ENCODE measurements at regions not wholly inside any gene's neighbourhood (a gene's known extent, or its start where the extent isn't known, plus 50 kb on each side); places are given as distances from the start of the nearest gene placed in this dataset.

DNA sequence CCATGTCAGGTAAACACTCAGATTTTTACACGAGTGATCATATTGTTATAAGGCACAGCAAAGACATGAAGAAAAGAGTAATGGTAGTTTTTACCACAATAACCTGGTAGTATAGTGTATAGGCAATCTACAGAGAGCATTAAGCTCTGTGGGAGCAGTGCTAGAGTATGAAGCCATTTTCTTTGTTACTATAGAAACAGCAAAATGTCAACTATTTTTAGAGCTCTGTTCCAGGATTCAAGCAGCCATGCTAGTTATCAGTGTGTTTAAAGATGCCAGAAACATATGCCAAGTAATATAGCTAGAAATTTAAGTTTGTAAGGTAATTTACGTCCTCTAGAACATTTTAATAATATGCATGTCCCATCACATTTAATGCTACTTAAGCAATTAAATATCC lies 77.6 kb upstream of the RGS18 start:
- TF ChIP-seq, protein P1, sequence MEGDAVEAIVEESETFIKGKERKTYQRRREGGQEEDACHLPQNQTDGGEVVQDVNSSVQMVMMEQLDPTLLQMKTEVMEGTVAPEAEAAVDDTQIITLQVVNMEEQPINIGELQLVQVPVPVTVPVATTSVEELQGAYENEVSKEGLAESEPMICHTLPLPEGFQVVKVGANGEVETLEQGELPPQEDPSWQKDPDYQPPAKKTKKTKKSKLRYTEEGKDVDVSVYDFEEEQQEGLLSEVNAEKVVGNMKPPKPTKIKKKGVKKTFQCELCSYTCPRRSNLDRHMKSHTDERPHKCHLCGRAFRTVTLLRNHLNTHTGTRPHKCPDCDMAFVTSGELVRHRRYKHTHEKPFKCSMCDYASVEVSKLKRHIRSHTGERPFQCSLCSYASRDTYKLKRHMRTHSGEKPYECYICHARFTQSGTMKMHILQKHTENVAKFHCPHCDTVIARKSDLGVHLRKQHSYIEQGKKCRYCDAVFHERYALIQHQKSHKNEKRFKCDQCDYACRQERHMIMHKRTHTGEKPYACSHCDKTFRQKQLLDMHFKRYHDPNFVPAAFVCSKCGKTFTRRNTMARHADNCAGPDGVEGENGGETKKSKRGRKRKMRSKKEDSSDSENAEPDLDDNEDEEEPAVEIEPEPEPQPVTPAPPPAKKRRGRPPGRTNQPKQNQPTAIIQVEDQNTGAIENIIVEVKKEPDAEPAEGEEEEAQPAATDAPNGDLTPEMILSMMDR (IDR thresholded peaks at IDR 0.05; ENCODE audit: low read depth, low read length, missing control alignments) = no peak
- no peaks in the 10 kb centered on the region for H3K27me3 ChIP-seq (replicated peaks)
- no peaks in the 10 kb centered on the region for H3K36me3 ChIP-seq (replicated peaks)
- in situ Hi-C loops (cut with HindIII; ENCODE audit: low pct_ligation_motif_present, low sequenced_read_pairs) = no loop called here
- no peak overlapping the region for H3K4me3 ChIP-seq (ENCODE audit: low read depth, low read length)
- DNase-seq = no peak
- H3K27ac ChIP-seq = no peak overlapping the region

DNA sequence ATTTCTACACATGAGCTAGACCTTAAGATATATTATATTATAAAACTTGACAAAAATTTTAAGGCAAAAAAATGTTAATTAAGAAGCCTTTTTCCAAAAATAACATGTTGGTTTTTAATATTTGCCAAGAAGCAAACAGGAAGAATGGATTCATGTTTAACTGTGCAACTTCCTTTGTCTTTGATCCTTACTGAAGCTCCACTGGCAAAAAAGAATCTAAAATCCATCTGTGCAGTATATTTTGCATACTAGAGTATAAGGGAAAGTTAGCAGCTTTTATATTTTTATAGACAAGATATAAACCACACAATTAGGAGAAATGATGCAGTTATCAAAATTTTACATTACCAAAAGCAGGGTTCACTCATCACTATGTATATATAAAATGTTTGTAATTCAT lies 76.9 kb upstream of the RGS18 start:
- in situ Hi-C loops (cut with HindIII; ENCODE audit: low pct_ligation_motif_present, low sequenced_read_pairs) = no loop called here

DNA sequence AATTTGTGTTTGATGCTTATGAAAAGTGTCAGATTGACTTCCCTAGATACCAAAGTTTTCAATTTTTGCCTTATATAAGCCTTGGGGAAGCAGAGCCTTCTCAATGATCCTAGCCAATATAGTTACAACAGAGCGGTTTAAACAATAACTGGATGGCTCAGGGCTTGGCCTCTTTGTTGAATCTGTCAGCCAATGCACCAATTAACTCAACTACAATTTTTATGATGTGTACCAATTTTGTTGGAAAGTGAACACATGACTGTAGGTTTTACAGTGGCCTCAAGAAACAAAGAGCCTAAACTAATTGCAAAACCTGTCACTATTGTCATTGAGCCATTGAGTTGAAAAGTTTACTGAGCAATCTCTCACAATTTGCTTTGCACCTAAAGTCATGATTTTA lies 71.6 kb upstream of the RGS18 start:
- Histone ChIP-seq H3K4me3 (ENCODE audit: low read depth, low read length) (no peak overlapping the region), H3K27ac (no peak overlapping the region), H3K27me3 (replicated peaks) (no peaks in the 10 kb centered on the region), H3K36me3 (replicated peaks) (no peaks in the 10 kb centered on the region)
- TF ChIP-seq, protein P1 (IDR thresholded peaks at IDR 0.05; ENCODE audit: low read depth, low read length, missing control alignments) = no peak
- DNase-seq = no peak
- in situ Hi-C loops (cut with HindIII; ENCODE audit: low pct_ligation_motif_present, low sequenced_read_pairs) = no loop called here

More for the DNA sequence above, 76.9 kb upstream of the RGS18 start:
- no peak overlapping the region for H3K4me3 ChIP-seq (ENCODE audit: low read depth, low read length)
- H3K27me3 ChIP-seq (replicated peaks) = no peaks in the 10 kb centered on the region
- no peak for DNase-seq
- no peaks in the 10 kb centered on the region for H3K36me3 ChIP-seq (replicated peaks)
- H3K27ac ChIP-seq = no peak overlapping the region
- TF ChIP-seq, protein P1 (IDR thresholded peaks at IDR 0.05; ENCODE audit: low read depth, low read length, missing control alignments) = no peak

DNA sequence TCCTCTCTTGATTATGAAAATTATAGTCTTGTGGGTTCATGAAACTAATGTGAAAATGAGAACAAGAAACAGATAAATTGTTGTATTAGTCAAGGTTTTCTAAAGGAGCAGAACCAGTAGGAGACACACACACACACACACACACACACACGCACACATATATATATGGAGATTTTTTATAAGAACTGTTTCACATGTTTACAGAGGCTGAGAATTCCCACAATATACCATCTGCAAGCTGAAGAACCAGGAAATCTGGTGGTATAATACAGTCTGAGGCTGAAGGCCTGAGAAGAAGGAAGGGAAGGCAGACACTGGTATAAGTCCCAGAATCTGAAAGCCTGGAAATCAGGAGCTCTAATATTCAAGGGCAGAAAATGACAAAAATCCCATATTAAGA lies 70.9 kb upstream of the RGS18 start:
- TF ChIP-seq, protein P1 (IDR thresholded peaks at IDR 0.05; ENCODE audit: low read depth, low read length, missing control alignments) = no peak
- H3K36me3 ChIP-seq (replicated peaks) = no peaks in the 10 kb centered on the region
- no peak overlapping the region for H3K4me3 ChIP-seq (ENCODE audit: low read depth, low read length)
- in situ Hi-C loops (cut with HindIII; ENCODE audit: low pct_ligation_motif_present, low sequenced_read_pairs) = no loop called here
- DNase-seq = no peak
- H3K27me3 ChIP-seq (replicated peaks) = no peaks in the 10 kb centered on the region
- no peak overlapping the region for H3K27ac ChIP-seq

DNA sequence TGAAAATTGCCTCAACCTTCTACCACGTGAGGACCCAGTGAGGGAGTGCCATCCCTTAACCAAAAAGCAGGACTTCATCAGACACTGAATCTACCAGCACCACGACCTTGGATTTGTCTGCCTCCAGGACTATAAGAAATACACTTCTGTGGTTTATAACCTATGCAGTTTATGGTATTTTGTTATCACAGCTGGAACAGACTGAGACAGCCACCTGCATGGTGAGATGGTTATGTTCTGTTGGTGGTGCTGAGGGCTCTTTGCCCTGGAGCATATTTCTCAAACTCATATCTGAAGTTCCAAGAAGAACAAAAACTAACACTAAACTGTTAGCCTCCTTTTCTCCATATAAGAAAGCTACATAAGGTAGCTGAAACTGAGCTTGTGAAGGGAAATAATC lies 69.8 kb upstream of the RGS18 start:
- H3K27me3 ChIP-seq (replicated peaks) = no peaks in the 10 kb centered on the region
- no peak overlapping the region for H3K4me3 ChIP-seq (ENCODE audit: low read depth, low read length)
- no peaks in the 10 kb centered on the region for H3K36me3 ChIP-seq (replicated peaks)
- in situ Hi-C loops (cut with HindIII; ENCODE audit: low pct_ligation_motif_present, low sequenced_read_pairs) = no loop called here
- TF ChIP-seq, protein P1 (IDR thresholded peaks at IDR 0.05; ENCODE audit: low read depth, low read length, missing control alignments) = no peak
- DNase-seq = no peak
- H3K27ac ChIP-seq = no peak overlapping the region

DNA sequence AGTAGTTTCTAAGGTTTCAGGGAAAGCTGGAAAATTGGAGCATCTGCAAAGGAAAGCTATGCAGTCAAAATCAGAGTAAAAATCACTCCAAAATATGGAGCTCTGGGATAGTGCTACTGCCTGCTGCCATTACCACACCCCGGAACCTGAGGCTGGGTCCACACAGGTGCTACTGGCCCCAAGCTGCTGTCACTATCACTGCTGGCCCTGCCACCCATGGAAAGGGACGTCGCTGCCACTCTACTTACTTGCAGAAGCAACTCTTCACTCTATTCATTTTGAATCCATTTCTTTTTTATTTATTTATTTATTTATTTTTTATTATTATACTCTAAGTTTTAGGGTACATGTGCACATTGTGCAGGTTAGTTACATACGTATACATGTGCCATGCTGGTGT lies 60.3 kb upstream of the RGS18 start:
- H3K4me3 ChIP-seq (ENCODE audit: low read depth, low read length) = no peak overlapping the region
- H3K27ac ChIP-seq = no peak overlapping the region
- TF ChIP-seq, protein P1 (IDR thresholded peaks at IDR 0.05; ENCODE audit: low read depth, low read length, missing control alignments) = no peak
- no peak for DNase-seq
- in situ Hi-C loops (cut with HindIII; ENCODE audit: low pct_ligation_motif_present, low sequenced_read_pairs) = no loop called here
- no peaks in the 10 kb centered on the region for H3K27me3 ChIP-seq (replicated peaks)
- H3K36me3 ChIP-seq (replicated peaks) = no peaks in the 10 kb centered on the region
